Psoas muscle (tissue), 7 donors: ENCODE measurements at regions not wholly inside any gene's neighbourhood (a gene's known extent, or its start where the extent isn't known, plus 50 kb on each side); places are given as distances from the start of the nearest gene placed in this dataset.

ENCODE experiments used
- ATAC-seq, 4 donors: fragments of 200-7000 bp; cut with Tn5 transposase; one replicate each; pipeline ENCODE4 v1.9.1; 2020; ENCODE audit warnings: moderate library complexity in 3 of 4, mild to moderate bottlenecking in 2 of 4
- DNase-seq, 2 donors: peaks; one replicate each; pipeline ENCODE4 v3.0.0-alpha.2; 2020
- H3K27ac ChIP-seq: fragments of 200-600 bp; one replicate; pipeline ENCODE4 v1.8.0; 2022
- H3K27me3 ChIP-seq, 3 donors: fragments of 200-600 bp in 1 of 3; one replicate each; pipeline versions ENCODE4 v1.6.1 to v1.8.0; 2013 to 2022; ENCODE audit warnings: low read length in 2 of 3, mild to moderate bottlenecking in 2 of 3, moderate library complexity in 1 of 3; ENCODE audit not compliant: insufficient read depth in 3 of 3
- H3K36me3 ChIP-seq, 2 donors: fragments of 200-600 bp in 1 of 2; one replicate each; pipeline versions ENCODE4 v1.6.1 to v1.8.0; 2013 to 2022; ENCODE audit warnings: low read depth in 1 of 2, mild to moderate bottlenecking in 1 of 2, moderate library complexity in 1 of 2; ENCODE audit not compliant: insufficient read depth in 1 of 2
- H3K4me1 ChIP-seq: fragments of 200-600 bp; one replicate; pipeline ENCODE4 v1.8.0; 2022
- H3K4me3 ChIP-seq: fragments of 200-600 bp; one replicate; pipeline ENCODE4 v1.8.0; 2022; ENCODE audit warnings: mild to moderate bottlenecking
- H3K9me3 ChIP-seq: fragments of 200-600 bp; one replicate; pipeline ENCODE4 v1.8.0; 2022
- WGBS, 3 donors: extraction: QIAGEN DNeasy Blood & Tissue Kit; methylation state at CpG; one replicate each; pipeline versions ENCODE4 v1.1.6 to v1.1.7; 2013; 5-methylcytosine and 5-hydroxymethylcytosine counted together
- intact Hi-C, 2 donors: fragments of 100-400 bp; cut with DNase I; formaldehyde crosslinking; loops; one replicate each; pipeline versions ENCODE4 v1.11.0 to v1.14.2; 2022
- TF ChIP-seq, protein P1 (sequence below): fragments of 200-600 bp; IDR thresholded peaks from one replicate; pipeline ENCODE4 v1.8.0; 2022; ENCODE audit warnings: antibody characterized with exemption
- donor health status: healthy with polysubstance abuse.
- donor health status: DM: no; HTN: no; CAD: no; lungs with moderate emphysema.
- donor health status: Bipolar disorder and iron deficiency.
- donor health status: healthy.
- donor health status: DM: yes; HTN: yes; CAD: no.
- donor health status: DM: no; HTN: no; CAD: no.
- donor health status: DM: yes; HTN: yes; CAD: no.

DNA sequence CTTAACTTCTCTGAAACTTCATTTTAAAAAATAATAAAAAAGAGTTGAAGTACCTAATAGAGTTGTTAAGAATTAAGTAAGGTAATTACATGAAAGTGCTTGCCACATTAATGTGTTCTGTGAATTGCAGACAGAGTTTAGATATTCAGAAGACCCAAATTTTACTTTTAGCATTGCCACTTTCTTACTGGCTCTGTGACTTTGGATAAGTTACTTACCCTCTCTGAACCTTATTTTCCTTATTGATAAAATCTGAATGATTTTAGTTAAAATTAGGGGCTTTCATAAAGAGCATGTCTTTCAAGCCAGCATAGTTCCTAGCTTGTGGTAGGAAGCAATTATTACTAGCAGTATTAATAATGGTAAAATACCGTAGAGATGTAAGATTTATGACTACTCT, 101.2 kb upstream of the CREB1 start:
- TF ChIP-seq, protein P1, sequence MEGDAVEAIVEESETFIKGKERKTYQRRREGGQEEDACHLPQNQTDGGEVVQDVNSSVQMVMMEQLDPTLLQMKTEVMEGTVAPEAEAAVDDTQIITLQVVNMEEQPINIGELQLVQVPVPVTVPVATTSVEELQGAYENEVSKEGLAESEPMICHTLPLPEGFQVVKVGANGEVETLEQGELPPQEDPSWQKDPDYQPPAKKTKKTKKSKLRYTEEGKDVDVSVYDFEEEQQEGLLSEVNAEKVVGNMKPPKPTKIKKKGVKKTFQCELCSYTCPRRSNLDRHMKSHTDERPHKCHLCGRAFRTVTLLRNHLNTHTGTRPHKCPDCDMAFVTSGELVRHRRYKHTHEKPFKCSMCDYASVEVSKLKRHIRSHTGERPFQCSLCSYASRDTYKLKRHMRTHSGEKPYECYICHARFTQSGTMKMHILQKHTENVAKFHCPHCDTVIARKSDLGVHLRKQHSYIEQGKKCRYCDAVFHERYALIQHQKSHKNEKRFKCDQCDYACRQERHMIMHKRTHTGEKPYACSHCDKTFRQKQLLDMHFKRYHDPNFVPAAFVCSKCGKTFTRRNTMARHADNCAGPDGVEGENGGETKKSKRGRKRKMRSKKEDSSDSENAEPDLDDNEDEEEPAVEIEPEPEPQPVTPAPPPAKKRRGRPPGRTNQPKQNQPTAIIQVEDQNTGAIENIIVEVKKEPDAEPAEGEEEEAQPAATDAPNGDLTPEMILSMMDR = no peak
- intact Hi-C loops = no loop called here
- Histone ChIP-seq H3K4me3 (no peak overlapping the region), H3K4me1 (no peaks in the 10 kb centered on the region), H3K27me3 (no peaks in the 10 kb centered on the region), H3K36me3 (no peaks in the 10 kb centered on the region), H3K9me3 (no peaks in the 10 kb centered on the region), H3K27ac (no peak overlapping the region)
- DNase-seq (no peak), ATAC-seq (no peak)
- 84 to 93% (median 90%) methylated on average over 1 of the region's 1 CpG for WGBS, 3 donors

DNA sequence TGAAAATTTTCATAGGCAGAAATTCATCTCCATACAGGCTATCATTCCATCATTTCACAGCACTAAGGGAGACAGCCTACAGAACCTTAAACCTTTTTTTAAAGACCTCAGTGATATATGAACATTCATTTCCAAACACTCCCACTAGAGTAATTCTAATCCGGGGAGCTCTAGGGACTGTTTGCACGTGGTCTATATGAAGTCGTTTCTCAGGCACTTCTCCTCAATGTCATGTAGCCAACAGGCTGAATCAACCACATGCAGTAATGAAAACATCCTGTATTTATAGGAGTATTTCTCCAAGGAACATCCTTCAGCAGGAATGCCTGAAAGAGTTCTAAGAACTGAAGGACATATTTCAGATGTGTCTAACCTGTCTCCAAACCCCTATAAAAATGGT, 97.3 kb upstream of the CREB1 start:
- Histone ChIP-seq H3K27ac (no peak overlapping the region), H3K27me3 (no peaks in the 10 kb centered on the region), H3K4me3 (no peak overlapping the region), H3K4me1 (no peaks in the 10 kb centered on the region), H3K9me3 (no peaks in the 10 kb centered on the region), H3K36me3 (no peaks in the 10 kb centered on the region)
- ATAC-seq (no peak), DNase-seq (no peak)
- intact Hi-C loops = no loop called here
- TF ChIP-seq, protein P1 = no peak
- WGBS, 3 donors = 8 to 21% (median 17%) methylated on average over 3 of the region's 3 CpGs

DNA sequence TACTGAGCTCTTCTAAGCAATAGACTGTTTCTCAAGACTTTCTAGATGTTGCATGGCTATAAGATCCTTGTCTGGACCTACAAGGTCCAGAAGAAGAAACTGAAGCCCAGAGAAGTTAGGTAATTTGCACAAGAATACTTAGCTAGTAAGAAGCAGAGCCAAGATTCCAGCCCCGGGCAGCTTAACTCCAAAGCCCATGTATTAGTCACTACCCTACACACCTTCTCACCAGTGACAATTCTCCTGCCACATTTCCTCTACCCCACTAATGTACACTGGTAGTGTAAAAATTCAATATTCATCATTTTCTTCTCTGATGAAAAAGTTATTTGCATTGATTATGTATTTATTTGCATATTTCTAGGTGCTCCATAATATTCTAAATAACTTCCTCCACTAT, 95.5 kb upstream of the CREB1 start:
- WGBS, 3 donors = 24 to 67% (median 46%) methylated on average over 1 of the region's 1 CpG
- TF ChIP-seq, protein P1 = no peak
- intact Hi-C loops = no loop called here

DNA sequence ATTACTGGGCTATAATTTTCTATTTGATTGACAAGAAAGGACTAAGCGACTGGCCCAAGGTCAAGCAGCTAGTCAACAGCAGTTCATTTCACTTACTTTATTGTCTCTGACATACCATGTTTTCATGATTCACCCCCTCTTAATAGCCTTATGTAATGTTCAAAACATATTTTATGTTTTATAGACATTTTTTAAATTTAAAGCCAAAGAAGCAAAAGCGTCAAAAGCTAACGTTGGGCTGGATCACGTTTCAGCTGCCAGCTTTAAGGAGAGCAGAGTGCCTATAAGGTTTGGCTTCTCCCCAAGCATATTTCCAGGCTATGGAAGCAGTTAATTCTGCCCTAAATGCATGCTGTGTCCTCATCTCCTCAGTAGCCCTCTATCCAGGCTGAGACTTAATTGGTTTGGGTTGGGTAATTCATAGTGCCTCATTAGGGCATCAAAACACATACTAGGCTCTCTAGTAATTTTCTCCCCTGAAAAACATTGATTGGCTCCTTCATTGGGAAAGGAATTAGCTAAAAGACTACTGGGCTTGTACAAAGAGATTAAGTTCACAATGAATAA, 94.8 kb upstream of the CREB1 start:
- Histone ChIP-seq H3K27ac (no peak overlapping the region), H3K9me3 (no peaks in the 10 kb centered on the region), H3K27me3 (no peaks in the 10 kb centered on the region), H3K36me3 (no peaks in the 10 kb centered on the region), H3K4me1 (no peaks in the 10 kb centered on the region), H3K4me3 (no peak overlapping the region)
- TF ChIP-seq, protein P1 = no peak
- 47 to 64% (median 54%) methylated on average over 4 of the region's 4 CpGs for WGBS, 3 donors
- ATAC-seq (no peak), DNase-seq (no peak)
- intact Hi-C loops = no loop called here

More for the DNA sequence above, 95.5 kb upstream of the CREB1 start:
- no peak for DNase-seq
- H3K27ac ChIP-seq = no peak overlapping the region
- H3K36me3 ChIP-seq = no peaks in the 10 kb centered on the region
- H3K4me1 ChIP-seq = no peaks in the 10 kb centered on the region
- no peak overlapping the region for H3K4me3 ChIP-seq
- no peaks in the 10 kb centered on the region for H3K27me3 ChIP-seq
- H3K9me3 ChIP-seq = no peaks in the 10 kb centered on the region
- ATAC-seq = no peak

DNA sequence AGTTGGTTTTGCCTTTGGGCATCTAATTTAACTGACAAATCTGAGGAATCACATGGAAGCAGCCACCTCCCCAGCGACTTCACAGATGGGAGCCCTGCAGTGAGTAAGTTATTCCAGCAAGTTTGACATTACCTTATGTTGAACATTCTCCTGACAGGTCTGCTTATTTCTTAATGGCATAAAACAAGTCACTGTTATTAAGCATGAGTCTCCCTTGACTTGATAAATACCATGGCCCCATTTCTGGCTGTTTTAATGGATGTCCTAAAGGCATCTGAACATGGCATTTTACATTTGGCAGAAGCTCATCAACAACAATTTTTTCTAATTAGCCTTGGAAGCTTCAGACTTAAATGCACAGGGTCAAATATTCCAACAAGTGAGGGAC, 92.6 kb upstream of the CREB1 start:
- intact Hi-C loops = no loop called here
- H3K36me3 ChIP-seq = no peaks in the 10 kb centered on the region
- WGBS, 3 donors = 88 to 93% (median 88%) methylated on average over 1 of the region's 1 CpG
- H3K4me1 ChIP-seq = no peaks in the 10 kb centered on the region
- ATAC-seq (no peak), DNase-seq (no peak)
- H3K9me3 ChIP-seq = no peaks in the 10 kb centered on the region
- no peak overlapping the region for H3K27ac ChIP-seq
- H3K27me3 ChIP-seq = no peaks in the 10 kb centered on the region
- TF ChIP-seq, protein P1 = no peak
- H3K4me3 ChIP-seq = no peak overlapping the region
